Heart left ventricle (tissue), 16 donors: ENCODE measurements at regions not wholly inside any gene's neighbourhood (a gene's known extent, or its start where the extent isn't known, plus 50 kb on each side); places are given as distances from the start of the nearest gene placed in this dataset.

ENCODE experiments used
- ATAC-seq, 4 donors: fragments of 200-7000 bp; cut with Tn5 transposase; one replicate each; pipeline ENCODE4 v1.9.1; 2020 to 2022; ENCODE audit warnings: moderate library complexity in 4 of 4, mild to moderate bottlenecking in 3 of 4, moderate number of reproducible peaks in 1 of 4
- DNase-seq, 5 donors: peaks; one replicate each; pipeline ENCODE4 v3.0.0-alpha.2; 2020
- H3K27ac ChIP-seq, 12 donors: fragments of 200-600 bp; sonication (generic) in 4 of 12; one replicate each; pipeline versions ENCODE4 v1.5.0 to v1.8.0; 2016 to 2022; ENCODE audit warnings: mild to moderate bottlenecking in 2 of 12
- H3K27me3 ChIP-seq, 9 donors: fragments of 200-600 bp; sonication (generic) in 2 of 9; one replicate each; pipeline versions ENCODE4 v1.5.1 to v1.8.0; 2016 to 2022; ENCODE audit warnings: mild to moderate bottlenecking in 3 of 9
- H3K36me3 ChIP-seq, 9 donors: fragments of 200-600 bp; sonication (generic) in 2 of 9; one replicate each; pipeline versions ENCODE4 v1.5.0 to v1.8.0; 2018 to 2022; ENCODE audit warnings: mild to moderate bottlenecking in 2 of 9
- H3K4me1 ChIP-seq, 12 donors: fragments of 200-600 bp; sonication (generic) in 4 of 12; one replicate each; pipeline versions ENCODE4 v1.5.0 to v1.8.0; 2016 to 2022; ENCODE audit warnings: mild to moderate bottlenecking in 3 of 12
- H3K4me3 ChIP-seq, 12 donors: fragments of 200-600 bp; sonication (generic) in 4 of 12; one replicate each; pipeline versions ENCODE4 v1.5.0 to v1.8.0; 2017 to 2022; ENCODE audit warnings: mild to moderate bottlenecking in 9 of 12, moderate library complexity in 4 of 12
- H3K9me3 ChIP-seq, 12 donors: fragments of 200-600 bp; sonication (generic) in 4 of 12; one replicate each; pipeline versions ENCODE4 v1.5.0 to v1.8.0; 2016 to 2022; ENCODE audit warnings: mild to moderate bottlenecking in 1 of 12
- POLR2A ChIP-seq, 2 donors: fragments of 450-650 bp; IDR thresholded peaks; one replicate each; pipeline ENCODE4 v1.6.1; 2017; ENCODE audit warnings: antibody characterized with exemption in 2 of 2, mild to moderate bottlenecking in 2 of 2, moderate library complexity in 2 of 2
- WGBS, 4 donors: extraction: QIAGEN DNeasy Blood & Tissue Kit in 2 of 4; methylation state at CpG; one replicate each; pipeline versions ENCODE4 v1.1.5 to v1.1.7; 2013 to 2018; 5-methylcytosine and 5-hydroxymethylcytosine counted together
- intact Hi-C, 10 donors: fragments of 100-400 bp; cut with DNase I; formaldehyde crosslinking; loops; one replicate each; pipeline versions ENCODE4 v1.11.1 to v1.14.2; 2022
- TF ChIP-seq, protein P1 (sequence below), 12 donors: fragments of 200-600 bp; sonication (generic) in 4 of 12; IDR thresholded peaks; one replicate each; pipeline versions ENCODE4 v1.5.0 to v1.8.0; 2018 to 2022; ENCODE audit warnings: antibody characterized with exemption in 12 of 12, mild to moderate bottlenecking in 5 of 12
- donor health status: ischemic (EF 13 %, LVEDD 7.1; RV severe dilation, severe dysfunction).
- donor health status: healthy with polysubstance abuse.
- donor health status: DM: no; HTN: yes; CAD: no.
- donor health status: DM: no; HTN: no; CAD: no.
- donor health status: ischemic (EF 25% LVEDD 6.9; RV normal size, moderate dysfunction).
- donor health status: ischemic (EF 25% LVEDD 5.7; RV mildly dilated, moderate dysfunction).
- donor health status: healthy.
- donor health status: DM: yes; HTN: yes; CAD: no.
- donor health status: ischemic (EF 35%, LVEDD 5.7; RV mildly dilated, moderate dysfunction).
- donor health status: nonischemic (EF 11% LVEDD 7.7; RV severe dilation, severe dysfunction).
- donor health status: DM: yes; HTN: yes; CAD: no.
- donor health status: PGD.
- donor health status: ischemic (EF 29% LVEDD 5.4; RV normal size, mild dysfunction).
- donor health status: nonischemic (EF 23%, LVEDD 6.1; RV moderate dilation, normal function).

DNA sequence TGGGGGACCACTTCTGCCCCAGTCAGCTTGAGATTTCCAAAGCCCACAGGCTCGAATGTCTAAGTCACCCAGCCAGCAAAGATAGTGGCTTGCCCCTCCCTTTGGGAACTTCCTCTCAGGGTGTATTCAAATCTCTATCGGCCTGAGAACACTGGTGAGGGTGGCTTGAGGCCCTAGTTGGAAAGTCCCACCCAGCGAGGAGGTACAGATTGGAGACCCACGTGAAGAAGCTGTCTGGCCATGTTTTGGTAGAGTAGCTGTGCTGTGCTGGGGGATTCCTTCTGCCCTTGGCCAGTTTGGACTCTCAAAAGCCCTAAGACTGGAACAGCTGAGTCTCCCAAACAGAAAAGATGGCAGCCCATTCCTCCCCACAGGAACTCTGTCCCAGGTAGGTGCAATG, 172.7 kb upstream of the RIOK2 start:
- no peak for TF ChIP-seq POLR2A (IDR thresholded peaks at IDR 0.05)
- TF ChIP-seq, protein P1, sequence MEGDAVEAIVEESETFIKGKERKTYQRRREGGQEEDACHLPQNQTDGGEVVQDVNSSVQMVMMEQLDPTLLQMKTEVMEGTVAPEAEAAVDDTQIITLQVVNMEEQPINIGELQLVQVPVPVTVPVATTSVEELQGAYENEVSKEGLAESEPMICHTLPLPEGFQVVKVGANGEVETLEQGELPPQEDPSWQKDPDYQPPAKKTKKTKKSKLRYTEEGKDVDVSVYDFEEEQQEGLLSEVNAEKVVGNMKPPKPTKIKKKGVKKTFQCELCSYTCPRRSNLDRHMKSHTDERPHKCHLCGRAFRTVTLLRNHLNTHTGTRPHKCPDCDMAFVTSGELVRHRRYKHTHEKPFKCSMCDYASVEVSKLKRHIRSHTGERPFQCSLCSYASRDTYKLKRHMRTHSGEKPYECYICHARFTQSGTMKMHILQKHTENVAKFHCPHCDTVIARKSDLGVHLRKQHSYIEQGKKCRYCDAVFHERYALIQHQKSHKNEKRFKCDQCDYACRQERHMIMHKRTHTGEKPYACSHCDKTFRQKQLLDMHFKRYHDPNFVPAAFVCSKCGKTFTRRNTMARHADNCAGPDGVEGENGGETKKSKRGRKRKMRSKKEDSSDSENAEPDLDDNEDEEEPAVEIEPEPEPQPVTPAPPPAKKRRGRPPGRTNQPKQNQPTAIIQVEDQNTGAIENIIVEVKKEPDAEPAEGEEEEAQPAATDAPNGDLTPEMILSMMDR (IDR thresholded peaks at IDR 0.05): no peak
- H3K9me3 ChIP-seq: peaks cover 0 to 37% (median 11%) of the 10 kb centered on the region in 12 donors
- H3K27ac ChIP-seq: no peak overlapping the region
- ATAC-seq: no peak
- H3K27me3 ChIP-seq: no peaks in the 10 kb centered on the region
- intact Hi-C loops: no loop called here
- H3K4me3 ChIP-seq: no peak overlapping the region
- WGBS, 4 donors: 54 to 69% (median 59%) methylated on average over 4 of the region's 4 CpGs
- no peaks in the 10 kb centered on the region for H3K36me3 ChIP-seq
- no peak for DNase-seq
- H3K4me1 ChIP-seq: no peaks in the 10 kb centered on the region

DNA sequence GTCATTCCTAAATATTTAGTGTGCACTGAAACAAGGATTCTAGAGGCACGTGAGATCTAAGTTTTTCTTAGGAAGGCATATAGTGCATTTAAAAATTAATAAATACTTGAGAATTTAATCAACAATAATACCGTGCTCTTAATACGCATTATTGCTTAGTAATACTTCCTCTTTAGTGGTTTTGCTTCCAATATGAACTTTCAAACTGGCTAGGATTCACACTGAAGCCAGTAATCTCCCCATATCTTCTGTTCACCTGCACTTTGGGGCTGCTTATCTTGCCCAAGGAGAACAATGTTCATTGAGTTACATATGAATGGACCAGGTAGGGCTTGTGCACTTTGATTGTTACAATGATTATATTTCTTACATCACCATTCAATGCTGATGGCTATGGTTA, 180.5 kb upstream of the RIOK2 start:
- no peak overlapping the region for H3K4me3 ChIP-seq
- ATAC-seq (no peak), DNase-seq (no peak)
- H3K9me3 ChIP-seq: peaks cover 0 to 18% (median 0%) of the 10 kb centered on the region in 12 donors
- H3K27me3 ChIP-seq: no peaks in the 10 kb centered on the region
- TF ChIP-seq, protein P1 (IDR thresholded peaks at IDR 0.05): no peak
- TF ChIP-seq POLR2A (IDR thresholded peaks at IDR 0.05): no peak
- no peaks in the 10 kb centered on the region for H3K36me3 ChIP-seq
- intact Hi-C loops: no loop called here
- no peak overlapping the region for H3K27ac ChIP-seq
- no peaks in the 10 kb centered on the region for H3K4me1 ChIP-seq
- WGBS, 4 donors: 65 to 83% (median 80%) methylated on average over 3 of the region's 3 CpGs

DNA sequence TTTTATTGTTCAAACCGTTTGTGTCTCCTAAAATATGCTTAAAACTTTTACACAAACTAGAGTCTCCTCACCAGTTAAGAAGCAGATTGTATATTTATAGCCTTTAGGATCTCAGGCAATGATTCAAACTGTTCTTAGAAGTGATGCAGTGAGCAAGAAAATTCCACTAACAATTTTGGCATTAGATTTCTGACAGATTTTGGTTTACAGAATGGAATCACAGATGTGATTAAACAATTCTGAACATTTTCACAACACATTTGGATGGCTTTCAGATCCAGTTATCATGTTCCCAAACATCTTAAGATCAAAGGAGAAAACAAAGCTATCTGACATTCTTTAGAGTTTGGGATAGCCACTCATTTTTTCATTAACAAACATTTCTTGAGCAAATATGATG, 181.7 kb upstream of the RIOK2 start:
- DNase-seq (no peak), ATAC-seq (no peak)
- H3K9me3 ChIP-seq: peaks cover 0 to 15% (median 0%) of the 10 kb centered on the region in 12 donors
- intact Hi-C loops: no loop called here
- WGBS, 4 donors: 26 to 48% (median 31%) methylated on average over 1 of the region's 1 CpG
- H3K36me3 ChIP-seq: no peaks in the 10 kb centered on the region
- no peaks in the 10 kb centered on the region for H3K27me3 ChIP-seq
- H3K27ac ChIP-seq: no peak overlapping the region
- no peak for TF ChIP-seq POLR2A (IDR thresholded peaks at IDR 0.05)
- TF ChIP-seq, protein P1 (IDR thresholded peaks at IDR 0.05): no peak
- H3K4me3 ChIP-seq: no peak overlapping the region
- H3K4me1 ChIP-seq: no peaks in the 10 kb centered on the region

DNA sequence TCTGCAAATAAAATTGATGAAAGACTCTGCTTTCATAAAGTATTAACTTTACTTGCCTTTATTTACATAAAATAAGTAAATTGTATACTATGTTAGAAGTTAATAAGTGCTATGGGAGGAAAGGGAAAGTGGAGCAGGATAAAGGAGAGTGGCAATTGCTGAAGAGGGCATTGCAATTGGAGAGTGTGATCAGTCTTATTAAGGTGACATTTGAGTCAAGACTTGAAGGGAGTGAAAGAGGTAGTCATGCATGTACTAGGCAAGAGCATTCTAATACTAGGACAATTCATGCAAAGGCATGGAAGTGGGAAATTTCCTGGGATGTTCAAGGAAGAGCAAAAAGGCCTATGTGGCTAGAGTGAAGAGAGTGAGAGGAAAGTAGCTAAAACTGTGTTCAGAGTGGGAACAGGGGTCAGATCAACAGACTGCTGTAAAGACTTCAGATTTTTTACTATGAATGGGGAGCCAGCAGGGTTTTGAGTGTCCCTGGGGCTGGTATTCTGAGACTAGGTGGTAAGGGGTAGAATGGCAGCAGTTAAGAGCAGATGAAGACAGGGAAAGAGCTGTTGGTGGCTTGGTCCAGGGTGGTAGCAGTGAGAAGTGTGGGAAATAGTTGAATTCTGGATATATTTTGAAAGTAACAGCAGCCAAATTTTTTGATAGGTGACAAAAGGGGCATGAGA, 182.3 kb upstream of the RIOK2 start:
- Histone ChIP-seq H3K27ac (no peak overlapping the region), H3K4me1 (no peaks in the 10 kb centered on the region), H3K9me3 (peaks cover 0 to 14% (median 0%) of the 10 kb centered on the region in 12 donors), H3K36me3 (no peaks in the 10 kb centered on the region), H3K4me3 (no peak overlapping the region), H3K27me3 (no peaks in the 10 kb centered on the region)
- no peak for TF ChIP-seq POLR2A (IDR thresholded peaks at IDR 0.05)
- TF ChIP-seq, protein P1 (IDR thresholded peaks at IDR 0.05): no peak
- intact Hi-C loops: no loop called here
- ATAC-seq: no peak
- no peak for DNase-seq
